GM10266 (cell line): ENCODE measurements at regions not wholly inside any gene's neighbourhood (a gene's known extent, or its start where the extent isn't known, plus 50 kb on each side); places are given as distances from the start of the nearest gene placed in this dataset.
A peak's percentile ranks its signal among the peaks of the same experiment; 100 is the strongest.
"Not testable (repeated sequence)": the region's sequence is repeated elsewhere in the genome, so short reads cannot be mapped to it uniquely, and the experiment has no call there.

ENCODE experiments used
- DNase-seq: peaks from one replicate; pipeline ENCODE4 v3.0.0; 2012; ENCODE audit errors: extremely low spot score
- CTCF ChIP-seq: IDR thresholded peaks from 2 replicates; pipeline ENCODE4 v1.5.1; 2012; ENCODE audit warnings: mild to moderate bottlenecking, low read depth; ENCODE audit not compliant: control insufficient read depth, insufficient read depth; ENCODE audit errors: missing control alignments

GRCh38 chr14:46596236-46596635, 55.3 kb downstream of the RPL10L start:
- TF ChIP-seq CTCF = no peak
- DNase-seq = no peak

GRCh38 chr14:46582826-46583225, 68.8 kb downstream of the RPL10L start:
- no peak for TF ChIP-seq CTCF
- DNase-seq = no peak

- peak; percentile 5 for DNase-seq
Measured at GRCh38 chr14:46581036-46581671, 70.4 kb downstream of the RPL10L start.

GRCh38 chr14:46574978-46575375, 76.6 kb downstream of the RPL10L start:
- no peak for TF ChIP-seq CTCF
- no peak for DNase-seq

More at GRCh38 chr14:46581036-46581671, 70.4 kb downstream of the RPL10L start:
- peak; percentile 57 for TF ChIP-seq CTCF

- DNase-seq = no peak
- no peak for TF ChIP-seq CTCF
Measured at GRCh38 chr14:46574221-46574977, 77.2 kb downstream of the RPL10L start.

GRCh38 chr14:46573498-46573897, 78.1 kb downstream of the RPL10L start:
- no peak for DNase-seq
- TF ChIP-seq CTCF = no peak

GRCh38 chr14:46571970-46572369, 79.6 kb downstream of the RPL10L start:
- no peak for DNase-seq
- no peak for TF ChIP-seq CTCF

GRCh38 chr14:46568161-46568560, 83.4 kb downstream of the RPL10L start:
- not testable (repeated sequence) for DNase-seq
